Ascending aorta (tissue), 2 donors: ENCODE measurements at regions not wholly inside any gene's neighbourhood (a gene's known extent, or its start where the extent isn't known, plus 50 kb on each side); places are given as distances from the start of the nearest gene placed in this dataset.

Source experiments
- DNase-seq, 2 donors: peaks; one replicate each; pipeline ENCODE4 v3.0.0-alpha.2; 2019; ENCODE audit warnings: low spot score in 2 of 2
- H3K27ac ChIP-seq, 2 donors: fragments of 200-600 bp; sonication (generic); one replicate each; pipeline ENCODE4 v1.5.1; 2016 to 2017; ENCODE audit warnings: mild to moderate bottlenecking in 1 of 2
- H3K27me3 ChIP-seq: fragments of 200-600 bp; sonication (generic); one replicate; pipeline ENCODE4 v1.5.1; 2017
- H3K36me3 ChIP-seq, 2 donors: fragments of 200-600 bp; sonication (generic); one replicate each; pipeline ENCODE4 v1.5.1; 2016
- H3K4me1 ChIP-seq, 2 donors: fragments of 200-600 bp; sonication (generic); one replicate each; pipeline ENCODE4 v1.5.1; 2016 to 2017; ENCODE audit warnings: mild to moderate bottlenecking in 1 of 2
- H3K4me3 ChIP-seq, 2 donors: fragments of 200-600 bp; sonication (generic); one replicate each; pipeline ENCODE4 v1.5.1; 2016 to 2017; ENCODE audit warnings: mild to moderate bottlenecking in 1 of 2
- H3K9me3 ChIP-seq, 2 donors: fragments of 200-600 bp; sonication (generic); one replicate each; pipeline ENCODE4 v1.5.1; 2016
- CTCF ChIP-seq, 3 experiments: fragments of 200-600 bp in 2 of 3; fragments of 450-650 bp in 1 of 3; sonication (generic) in 2 of 3; IDR thresholded peaks; one replicate each; pipeline ENCODE4 v1.5.1; 2016 to 2019; ENCODE audit warnings: antibody characterized with exemption in 3 of 3, mild to moderate bottlenecking in 1 of 3, moderate library complexity in 1 of 3
- intact Hi-C: fragments of 100-400 bp; cut with DNase I; formaldehyde crosslinking; loops from one replicate; pipeline ENCODE4 v1.15.1; 2023

- TF ChIP-seq CTCF (IDR thresholded peaks at IDR 0.05) = no peak
- no peaks in the 10 kb centered on the region for H3K36me3 ChIP-seq
- H3K27ac ChIP-seq = no peak overlapping the region
- H3K4me1 ChIP-seq = peaks cover 0 to 5% of the 10 kb centered on the region in 2 donors
- no peak for DNase-seq
- no peaks in the 10 kb centered on the region for H3K27me3 ChIP-seq
- H3K4me3 ChIP-seq = no peak overlapping the region
- no peaks in the 10 kb centered on the region for H3K9me3 ChIP-seq
- intact Hi-C loops = loop anchor here (10.0 kb wide), 1 partner anchor 698 kb away; no protein-coding TSS in a partner anchor
Measured at GRCh38 chr3:117016378-117016777, 306.8 kb downstream of the TUSC7 start.

GRCh38 chr3:117017135-117017894 is 307.7 kb downstream of the TUSC7 start:
- Histone ChIP-seq H3K27ac (no peak overlapping the region), H3K9me3 (no peaks in the 10 kb centered on the region), H3K4me3 (no peak overlapping the region), H3K36me3 (no peaks in the 10 kb centered on the region), H3K4me1 (peaks cover 0 to 2% of the 10 kb centered on the region in 2 donors), H3K27me3 (no peaks in the 10 kb centered on the region)
- intact Hi-C loops = loop anchor here (10.0 kb wide), 1 partner anchor 697 kb away; no protein-coding TSS in a partner anchor
- no peak for TF ChIP-seq CTCF (IDR thresholded peaks at IDR 0.05)
- no peak for DNase-seq

- intact Hi-C loops = loop anchor here (10.0 kb wide), 1 partner anchor 696 kb away; no protein-coding TSS in a partner anchor
- no peaks in the 10 kb centered on the region for H3K4me1 ChIP-seq
- DNase-seq = no peak
- no peaks in the 10 kb centered on the region for H3K9me3 ChIP-seq
- no peaks in the 10 kb centered on the region for H3K36me3 ChIP-seq
- TF ChIP-seq CTCF (IDR thresholded peaks at IDR 0.05) = no peak
- H3K27ac ChIP-seq = no peak overlapping the region
- no peaks in the 10 kb centered on the region for H3K27me3 ChIP-seq
- H3K4me3 ChIP-seq = no peak overlapping the region
Measured at GRCh38 chr3:117018655-117019054, 309.1 kb downstream of the TUSC7 start.

GRCh38 chr3:117019082-117019713 is 309.6 kb downstream of the TUSC7 start:
- Histone ChIP-seq H3K9me3 (no peaks in the 10 kb centered on the region), H3K27ac (no peak overlapping the region), H3K4me3 (peak overlapping the region in 1 of 2 donors; percentile 42), H3K4me1 (no peaks in the 10 kb centered on the region), H3K27me3 (no peaks in the 10 kb centered on the region), H3K36me3 (no peaks in the 10 kb centered on the region)
- intact Hi-C loops = loop anchor here (10.0 kb wide), 1 partner anchor 696 kb away; no protein-coding TSS in a partner anchor
- TF ChIP-seq CTCF (IDR thresholded peaks at IDR 0.05) = peak; percentile 60 to 83 (median 74)
- peak in 1 of 2 donors; percentile 74 for DNase-seq

- no peaks in the 10 kb centered on the region for H3K27me3 ChIP-seq
- H3K27ac ChIP-seq = no peak overlapping the region
- intact Hi-C loops = no loop called here
- H3K4me1 ChIP-seq = no peaks in the 10 kb centered on the region
- H3K4me3 ChIP-seq = no peak overlapping the region
- no peaks in the 10 kb centered on the region for H3K36me3 ChIP-seq
- TF ChIP-seq CTCF (IDR thresholded peaks at IDR 0.05) = no peak
- no peaks in the 10 kb centered on the region for H3K9me3 ChIP-seq
- no peak for DNase-seq
Measured at GRCh38 chr3:117026401-117026800, 316.8 kb downstream of the TUSC7 start.
